NCI-H524 treated with DMSO at 0.1 percent for 48 hours (cell line): ENCODE measurements at regions not wholly inside any gene's neighbourhood (a gene's known extent, or its start where the extent isn't known, plus 50 kb on each side); places are given as distances from the start of the nearest gene placed in this dataset.
"Not testable (repeated sequence)": the region's sequence is repeated elsewhere in the genome, so short reads cannot be mapped to it uniquely, and the experiment has no call there.

Experiments
- DNase-seq: peaks from one replicate; lab custom pipeline; 2025; lab: John Stamatoyannopoulos, UW

- DNase-seq = no peak
Observed at GRCh38 chr6:134669485-134669884, 280.4 kb downstream of the ALDH8A1 start.

GRCh38 chr6:134667111-134667510 is 282.8 kb downstream of the ALDH8A1 start:
- DNase-seq = no peak

- DNase-seq = no peak
Observed at GRCh38 chr6:134666125-134666524, 283.8 kb downstream of the ALDH8A1 start.

- no peak for DNase-seq
Observed at GRCh38 chr6:134665029-134665723, 284.7 kb downstream of the ALDH8A1 start.

GRCh38 chr6:134663800-134664535 is 285.9 kb downstream of the ALDH8A1 start:
- DNase-seq = no peak

DNA sequence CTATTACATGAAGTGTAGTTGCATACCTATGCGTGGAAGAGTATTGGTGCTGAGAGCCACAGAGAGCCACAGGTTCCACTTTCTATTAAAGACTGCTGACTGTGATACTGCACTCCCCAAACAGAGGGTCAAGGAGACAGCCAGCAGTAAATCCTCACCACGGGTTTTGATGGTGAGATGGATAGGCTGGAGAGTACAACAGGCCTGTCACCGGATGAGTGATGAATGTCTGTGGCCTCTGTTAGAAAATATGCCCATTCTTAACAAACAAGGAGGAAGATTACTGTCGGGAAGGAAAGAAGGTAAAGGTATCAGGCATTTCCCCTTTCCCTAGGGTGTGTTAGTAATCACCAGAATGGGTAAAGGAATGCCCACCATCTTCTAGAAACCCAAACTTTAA is 286.5 kb downstream of the ALDH8A1 start:
- no peak for DNase-seq

DNA sequence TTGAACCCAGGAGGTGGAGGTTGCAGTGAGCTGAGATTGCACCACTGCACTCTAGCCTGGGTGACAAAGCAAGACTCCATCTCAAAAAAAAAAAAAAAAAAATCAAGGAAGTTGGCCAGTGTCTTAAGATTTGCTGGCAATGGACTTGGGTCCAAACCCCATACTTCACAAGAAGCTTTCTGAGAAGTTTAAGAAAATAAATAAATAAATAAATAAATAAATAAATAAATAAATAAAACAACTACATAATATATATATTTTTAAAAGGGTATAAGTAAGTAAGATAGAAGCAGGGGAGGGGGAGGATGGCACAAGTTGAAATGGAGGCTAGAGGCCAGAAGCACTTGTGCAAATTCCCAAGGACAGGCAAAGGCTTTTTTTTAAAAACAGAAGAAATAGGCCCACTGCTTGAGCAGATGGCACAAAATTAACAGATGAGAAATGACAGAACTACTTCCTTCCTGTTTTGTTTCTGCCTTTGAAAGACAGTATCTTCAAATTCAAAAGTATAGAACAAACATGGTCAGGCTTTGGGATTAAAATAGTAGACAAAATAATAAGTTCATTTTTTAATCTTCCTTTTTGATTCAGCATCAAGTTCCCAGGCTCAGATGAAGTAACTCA is 287.7 kb downstream of the ALDH8A1 start:
- no peak for DNase-seq

- DNase-seq = not testable (repeated sequence)
Observed at GRCh38 chr6:134659885-134660284, 290.0 kb downstream of the ALDH8A1 start.

DNA sequence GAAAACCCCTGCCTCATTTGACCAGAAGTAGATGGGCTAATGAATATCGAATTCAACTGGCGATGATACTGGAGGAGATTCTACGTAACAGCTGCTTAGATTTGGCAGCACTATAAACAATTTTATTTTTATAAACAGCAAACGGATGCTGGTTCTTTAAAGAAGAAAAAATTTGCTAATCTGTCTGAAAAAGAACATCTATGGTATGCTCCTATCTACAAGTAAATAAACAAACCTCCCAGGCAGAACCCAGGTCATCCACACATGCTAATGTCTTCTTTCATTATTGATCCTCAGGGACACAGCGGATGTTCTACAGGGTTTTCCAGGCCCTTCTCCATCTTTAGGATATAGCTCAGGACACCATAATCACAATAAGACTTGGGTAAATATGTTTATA is 291.3 kb downstream of the ALDH8A1 start:
- DNase-seq = no peak

DNA sequence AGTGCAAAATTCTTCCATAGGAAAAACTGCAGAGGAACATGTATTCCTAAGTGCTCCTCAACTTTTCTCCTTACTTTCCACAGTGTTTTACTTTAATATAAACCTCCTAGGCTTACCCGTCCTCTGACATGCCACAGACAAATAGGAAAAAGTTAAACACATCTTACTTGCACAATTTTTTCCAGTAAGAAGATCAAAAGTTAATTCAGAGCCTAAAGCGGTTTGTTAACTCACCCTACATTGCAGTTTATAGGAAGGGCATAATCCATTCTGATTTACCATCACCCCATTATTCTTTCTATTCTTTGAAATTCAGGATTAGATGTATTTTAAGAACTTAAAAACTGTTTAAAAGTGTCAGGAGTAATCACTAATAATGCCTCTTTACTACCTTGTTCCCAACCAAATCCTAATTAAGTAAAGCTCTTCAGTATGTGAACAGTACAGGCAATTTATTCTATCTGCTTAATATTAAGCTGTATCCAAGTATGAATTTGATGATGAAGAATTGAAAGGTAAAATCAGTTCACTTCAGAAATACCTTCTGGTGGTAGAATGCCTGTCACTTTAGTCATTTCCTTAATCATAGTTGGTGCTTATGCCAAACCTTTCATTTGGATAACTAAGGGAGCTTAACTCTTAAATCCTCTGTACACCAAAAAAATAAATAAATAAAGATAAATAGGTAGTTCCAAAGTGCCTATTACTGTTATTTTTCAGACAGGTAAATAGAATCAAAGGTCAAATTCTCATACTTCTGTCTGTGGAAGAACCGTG is 292.0 kb downstream of the ALDH8A1 start:
- DNase-seq = no peak

- DNase-seq = no peak
Observed at GRCh38 chr6:134657343-134657742, 292.6 kb downstream of the ALDH8A1 start.

- no peak for DNase-seq
Observed at GRCh38 chr6:134654751-134655150, 295.1 kb downstream of the ALDH8A1 start.

DNA sequence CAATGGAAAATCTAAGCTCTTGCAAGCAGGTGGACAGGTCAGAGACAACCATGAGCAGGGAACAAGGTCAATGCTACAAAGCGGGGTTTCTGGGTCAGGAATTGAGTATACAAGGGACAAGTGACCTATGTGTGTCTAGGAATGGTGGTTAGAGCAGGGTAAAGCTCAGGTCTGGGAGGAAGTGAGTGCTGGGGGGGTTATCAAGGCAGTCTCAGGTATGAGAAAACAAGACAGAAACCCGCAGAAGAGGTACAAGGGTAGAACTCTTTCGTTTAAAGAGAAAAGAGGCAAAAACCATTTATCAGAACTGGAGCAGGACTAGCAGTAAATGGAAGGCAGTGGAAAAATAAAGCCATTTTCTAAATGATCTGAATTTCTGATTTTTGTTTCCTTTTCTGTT is 298.4 kb downstream of the ALDH8A1 start:
- DNase-seq = no peak

GRCh38 chr6:134647861-134648260 is 302.0 kb downstream of the ALDH8A1 start:
- no peak for DNase-seq

DNA sequence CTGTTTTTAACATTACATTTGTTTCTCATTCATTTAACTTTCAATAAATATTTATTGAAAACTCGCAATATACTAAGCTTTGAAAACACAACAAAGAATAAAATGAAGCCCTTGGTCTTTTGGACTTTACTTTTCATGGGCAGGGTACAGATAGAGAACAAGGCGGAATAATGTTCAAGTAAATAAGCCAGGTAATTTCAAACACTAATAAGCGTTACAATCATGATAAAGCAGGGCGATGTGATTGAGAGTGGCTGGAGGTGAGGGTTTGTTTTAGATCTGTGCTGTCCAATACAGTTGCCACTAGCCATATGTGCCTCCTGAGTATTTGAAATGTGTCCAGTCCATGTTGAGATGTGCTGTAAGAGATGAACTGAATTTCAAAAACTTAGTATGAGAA is 307.1 kb downstream of the ALDH8A1 start:
- DNase-seq = no peak

GRCh38 chr6:134642279-134642678 is 307.6 kb downstream of the ALDH8A1 start:
- no peak for DNase-seq

DNA sequence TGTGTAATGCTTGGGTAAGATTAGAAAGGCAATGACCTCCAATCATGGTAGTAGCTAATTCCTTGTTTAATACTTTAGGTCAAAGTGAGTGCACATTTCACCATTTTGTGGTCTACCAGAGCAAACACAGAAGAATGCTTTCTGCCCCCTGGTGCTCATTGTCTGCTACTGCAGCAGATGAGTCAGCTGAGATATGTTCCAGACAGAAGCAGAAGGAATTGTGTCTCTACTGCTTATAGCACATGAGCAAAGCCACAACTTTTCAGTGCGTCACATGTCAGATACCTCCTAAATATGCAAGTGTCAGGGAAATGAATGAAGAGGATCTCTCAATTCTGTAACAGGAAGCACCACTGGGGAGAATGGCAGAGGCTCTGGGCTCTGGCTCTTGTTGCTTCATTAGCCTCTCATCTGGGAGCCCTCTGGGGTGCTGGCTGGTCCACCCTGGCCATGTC is 308.9 kb downstream of the ALDH8A1 start:
- no peak for DNase-seq

- DNase-seq = no peak
Observed at GRCh38 chr6:134640229-134640628, 309.7 kb downstream of the ALDH8A1 start.

DNA sequence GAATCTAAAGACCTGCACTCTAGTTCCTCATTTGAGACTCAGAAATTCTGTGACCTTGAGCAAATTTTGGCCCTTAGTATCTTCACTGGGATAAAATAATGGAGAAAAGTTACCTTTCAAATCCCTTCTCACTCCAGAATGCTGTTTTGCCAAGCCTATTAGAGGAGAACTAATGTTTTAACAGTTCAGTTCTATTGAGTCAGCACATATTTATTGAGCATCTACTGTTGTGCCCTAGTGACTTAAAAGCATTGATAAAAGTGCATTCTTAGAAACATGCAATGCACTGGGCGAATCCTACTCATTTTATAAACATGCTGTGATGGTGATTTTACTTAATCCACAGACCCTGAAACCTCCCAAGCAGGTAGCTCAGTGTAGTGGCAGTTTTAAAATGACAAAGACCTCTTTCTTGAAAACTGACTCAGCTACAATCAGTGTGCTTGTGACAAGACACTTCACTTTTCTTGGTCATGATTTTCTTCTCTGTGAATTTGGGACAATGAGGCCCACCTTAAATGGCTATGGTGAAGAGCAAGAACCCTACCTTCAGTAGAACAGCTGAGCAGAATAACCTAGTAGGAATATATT is 312.0 kb downstream of the ALDH8A1 start:
- no peak for DNase-seq

DNA sequence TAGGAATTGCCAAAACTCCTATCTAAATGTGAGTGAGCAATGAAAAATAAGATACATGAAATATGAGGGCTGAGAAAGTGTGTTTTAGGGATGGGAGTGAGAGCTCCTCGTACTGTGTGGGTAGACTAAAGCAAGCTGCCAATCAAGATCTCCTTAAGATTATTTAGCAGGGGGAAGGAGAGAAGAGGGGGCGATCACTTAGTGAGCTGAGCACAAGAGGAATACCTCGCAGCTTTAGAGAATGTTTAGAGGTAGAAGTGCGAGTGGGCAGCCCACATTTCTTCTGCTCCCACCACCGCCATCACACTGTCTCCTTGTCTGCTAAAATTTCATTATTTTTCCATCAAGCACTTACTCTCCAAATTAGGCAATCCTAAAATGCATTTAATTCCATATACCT is 312.6 kb downstream of the ALDH8A1 start:
- DNase-seq = no peak

GRCh38 chr6:134636186-134636799 is 313.6 kb downstream of the ALDH8A1 start:
- no peak for DNase-seq

DNA sequence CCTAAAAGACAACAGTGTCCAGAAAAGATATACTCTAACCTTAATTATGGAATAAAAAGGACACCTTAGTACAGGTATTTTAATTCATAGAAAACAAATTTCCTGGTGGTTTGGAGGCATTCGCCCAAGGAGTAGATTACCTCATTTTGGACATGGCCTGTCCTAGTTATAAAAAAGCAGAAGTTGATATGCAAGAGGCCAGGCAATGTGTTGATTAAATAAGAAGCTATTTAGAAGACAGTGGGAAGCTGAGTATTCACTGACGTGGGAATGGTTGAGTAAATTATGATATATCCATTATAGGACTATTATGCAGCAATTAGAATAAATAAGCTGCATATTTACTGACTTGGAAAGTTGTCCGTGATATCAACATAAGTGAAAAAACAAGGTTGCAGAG is 314.9 kb downstream of the ALDH8A1 start:
- DNase-seq = no peak
